HG03575 (cell line): ENCODE measurements at regions not wholly inside any gene's neighbourhood (a gene's known extent, or its start where the extent isn't known, plus 50 kb on each side); places are given as distances from the start of the nearest gene placed in this dataset.

ENCODE experiments used
- ATAC-seq: cut with Tn5 transposase; IDR thresholded peaks from one replicate; pipeline ENCODE4 v1.9.1; 2021; ENCODE audit not compliant: unreplicated experiment, insufficient number of reproducible peaks, low FRiP score; ENCODE audit errors: extremely low read depth

DNA sequence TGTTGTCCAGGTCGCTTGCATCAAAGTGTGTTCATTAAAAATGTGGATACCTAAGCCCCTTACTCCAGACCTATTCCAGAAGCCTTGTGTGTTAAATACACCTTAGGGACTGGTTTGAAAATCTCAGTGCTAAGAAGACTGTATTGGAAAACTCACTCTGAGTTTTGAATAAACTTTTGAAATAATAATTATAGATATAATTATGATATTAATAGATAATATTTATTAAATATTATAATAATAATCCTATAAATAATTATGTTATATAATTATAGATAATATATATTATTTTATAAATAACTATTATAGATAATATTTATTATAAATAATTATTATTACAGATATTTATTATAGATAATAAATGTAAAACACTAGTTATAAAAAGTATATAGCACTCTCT is 165.3 kb downstream of the ARRDC3 start:
- no peak for ATAC-seq

GRCh38 chr5:91214571-91214970 is 168.5 kb downstream of the ARRDC3 start:
- ATAC-seq, result no peak
